Esophagus squamous epithelium (tissue), 4 donors: ENCODE measurements at regions not wholly inside any gene's neighbourhood (a gene's known extent, or its start where the extent isn't known, plus 50 kb on each side); places are given as distances from the start of the nearest gene placed in this dataset.

Source experiments
- CTCF ChIP-seq, 6 experiments: fragments of 450-650 bp in 4 of 6; fragments of 200-600 bp in 2 of 6; sonication (generic) in 2 of 6; IDR thresholded peaks; one replicate each; pipeline ENCODE4 v1.5.1; 2016 to 2019; ENCODE audit warnings: antibody characterized with exemption in 6 of 6, mild to moderate bottlenecking in 4 of 6, moderate library complexity in 4 of 6
- POLR2A ChIP-seq, 4 donors: fragments of 450-650 bp; IDR thresholded peaks; one replicate each; pipeline ENCODE4 v1.6.1; 2017; ENCODE audit warnings: antibody characterized with exemption in 4 of 4, mild to moderate bottlenecking in 4 of 4, moderate library complexity in 3 of 4

DNA sequence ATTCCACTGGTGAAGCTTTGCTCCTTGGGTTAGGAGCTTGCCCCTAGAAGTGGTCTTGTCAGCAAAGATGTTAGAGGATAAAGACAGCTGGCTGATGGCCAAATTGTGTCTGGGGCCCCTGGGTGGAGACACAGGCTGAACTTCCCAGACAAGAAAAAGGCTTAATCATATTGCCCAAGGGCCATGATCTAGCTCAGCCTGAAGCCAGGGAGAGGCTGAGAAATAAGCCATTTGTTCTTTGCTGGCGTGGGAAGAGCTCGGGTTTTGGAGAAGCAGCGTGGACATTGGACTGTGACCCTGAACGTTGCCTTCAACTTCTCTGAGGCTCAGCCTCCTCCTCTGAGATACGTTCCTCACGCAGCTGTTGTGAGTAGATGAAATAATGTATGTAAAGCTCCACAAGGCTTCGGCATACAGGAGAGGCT, 153.0 kb downstream of the ZFP36L2 start:
- no peak for TF ChIP-seq CTCF (IDR thresholded peaks at IDR 0.05)
- TF ChIP-seq POLR2A (IDR thresholded peaks at IDR 0.05): no peak
